ENCODE measurements at regions not wholly inside any gene's neighbourhood (a gene's known extent, or its start where the extent isn't known, plus 50 kb on each side); places are given as distances from the start of the nearest gene placed in this dataset.

DNA sequence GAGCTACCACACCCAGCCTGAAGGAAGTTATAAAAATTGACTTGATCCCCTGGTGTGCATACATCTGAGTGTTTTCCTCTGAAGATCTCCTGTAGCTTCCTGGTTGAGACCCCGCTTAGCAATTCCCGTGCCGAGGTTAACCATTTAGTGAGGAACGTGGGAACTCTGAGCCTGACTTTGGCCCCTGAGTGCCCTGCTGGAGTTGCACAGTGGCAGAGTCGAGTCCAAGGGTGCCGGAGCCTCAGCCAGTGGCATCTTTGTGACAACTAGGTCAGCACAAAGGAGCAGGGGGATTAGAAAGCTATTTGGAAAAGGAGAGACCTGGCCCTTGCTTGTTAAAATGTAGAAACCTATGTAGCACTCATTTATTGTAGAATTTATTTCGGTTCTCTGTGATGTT, 561.2 kb upstream of the SALL3 start:
- Histone ChIP-seq H3K4me1 (ENCODE audit: control insufficient read depth, insufficient read depth, low read length, unreplicated experiment) (no peaks in the 10 kb centered on the region), H3K79me2 (ENCODE audit: control insufficient read depth, insufficient read depth, low read length, unreplicated experiment) (no peaks in the 10 kb centered on the region), H2AFZ (ENCODE audit: low read length, unreplicated experiment) (no peak overlapping the region), H3K36me3 (ENCODE audit: insufficient read depth, low read length) (no peaks in the 10 kb centered on the region), H3K4me3 (ENCODE audit: low read depth, low read length) (no peak overlapping the region), H3K27me3 (ENCODE audit: insufficient read depth, low read length) (no peaks in the 10 kb centered on the region), H3K27ac (ENCODE audit: low read depth, low read length) (no peak overlapping the region)

DNA sequence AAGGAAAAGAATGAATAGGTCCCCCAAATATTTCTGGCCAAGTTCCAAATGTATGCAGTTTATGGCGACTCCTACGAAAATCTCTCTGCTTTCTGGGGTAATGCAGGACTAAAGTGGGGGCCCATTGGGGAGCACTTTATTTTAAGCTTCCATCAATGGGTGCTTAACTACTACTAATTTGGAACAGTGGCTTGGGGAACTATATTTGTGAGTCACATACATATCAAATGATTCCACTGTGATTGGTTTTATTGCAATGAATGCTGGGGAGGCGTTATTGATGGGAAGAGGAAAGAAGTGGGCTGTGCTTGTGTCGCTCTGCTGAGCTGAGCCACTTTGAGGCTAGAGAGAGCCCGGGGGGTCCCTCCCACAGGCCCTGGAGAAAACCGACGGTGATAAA, 560.4 kb upstream of the SALL3 start:
- Histone ChIP-seq H3K27ac (ENCODE audit: low read depth, low read length) (no peak overlapping the region), H3K27me3 (ENCODE audit: insufficient read depth, low read length) (no peaks in the 10 kb centered on the region), H3K4me3 (ENCODE audit: low read depth, low read length) (no peak overlapping the region), H3K4me1 (ENCODE audit: control insufficient read depth, insufficient read depth, low read length, unreplicated experiment) (no peaks in the 10 kb centered on the region), H3K79me2 (ENCODE audit: control insufficient read depth, insufficient read depth, low read length, unreplicated experiment) (no peaks in the 10 kb centered on the region), H2AFZ (ENCODE audit: low read length, unreplicated experiment) (no peak overlapping the region), H3K36me3 (ENCODE audit: insufficient read depth, low read length) (no peaks in the 10 kb centered on the region)

DNA sequence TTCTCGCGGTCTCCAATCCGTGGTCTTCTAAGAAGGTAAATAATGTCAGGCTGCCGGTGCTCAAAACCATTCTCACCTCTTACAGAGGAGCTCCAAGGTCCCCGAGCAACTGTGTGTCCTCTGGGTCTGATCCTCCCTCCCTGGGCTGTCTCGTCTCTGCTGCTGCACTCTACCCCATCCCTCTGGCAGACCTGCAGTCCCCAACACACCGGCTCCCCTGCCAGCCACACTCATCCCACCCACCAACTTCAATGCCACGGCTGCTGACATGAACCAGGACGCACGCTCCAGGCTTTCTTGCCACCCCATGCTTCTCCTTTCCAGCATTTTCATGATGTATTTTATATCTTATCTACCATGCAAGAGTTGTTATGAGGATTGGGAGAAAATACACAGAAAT, 559.5 kb upstream of the SALL3 start:
- H2AFZ ChIP-seq (ENCODE audit: low read length, unreplicated experiment), result no peak overlapping the region
- no peaks in the 10 kb centered on the region for H3K36me3 ChIP-seq (ENCODE audit: insufficient read depth, low read length)
- no peaks in the 10 kb centered on the region for H3K27me3 ChIP-seq (ENCODE audit: insufficient read depth, low read length)
- H3K4me1 ChIP-seq (ENCODE audit: control insufficient read depth, insufficient read depth, low read length, unreplicated experiment), result no peaks in the 10 kb centered on the region
- H3K79me2 ChIP-seq (ENCODE audit: control insufficient read depth, insufficient read depth, low read length, unreplicated experiment), result no peaks in the 10 kb centered on the region
- no peak overlapping the region for H3K4me3 ChIP-seq (ENCODE audit: low read depth, low read length)
- H3K27ac ChIP-seq (ENCODE audit: low read depth, low read length), result no peak overlapping the region

DNA sequence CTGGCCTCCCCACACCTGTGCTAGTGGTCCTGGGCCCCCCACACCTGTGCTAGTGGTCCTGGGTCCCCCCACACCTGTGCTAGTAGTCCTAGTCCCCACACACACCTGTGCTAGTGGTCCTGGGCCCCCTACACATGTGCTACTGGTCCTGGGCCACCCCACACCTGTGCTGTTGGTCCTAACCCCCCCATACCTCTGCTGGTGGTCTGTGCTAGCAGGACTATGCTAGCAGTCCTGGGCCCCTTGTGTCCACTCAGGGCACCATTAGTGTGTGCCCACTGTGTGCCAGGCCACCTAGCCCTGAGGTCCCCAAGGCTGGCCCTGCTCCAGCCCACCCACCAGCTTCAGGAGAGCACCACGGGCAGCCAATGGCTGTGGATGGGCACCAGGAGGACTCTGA, 558.2 kb upstream of the SALL3 start:
- no peak overlapping the region for H3K27ac ChIP-seq (ENCODE audit: low read depth, low read length)
- no peak overlapping the region for H3K4me3 ChIP-seq (ENCODE audit: low read depth, low read length)
- no peaks in the 10 kb centered on the region for H3K79me2 ChIP-seq (ENCODE audit: control insufficient read depth, insufficient read depth, low read length, unreplicated experiment)
- no peaks in the 10 kb centered on the region for H3K36me3 ChIP-seq (ENCODE audit: insufficient read depth, low read length)
- no peaks in the 10 kb centered on the region for H3K4me1 ChIP-seq (ENCODE audit: control insufficient read depth, insufficient read depth, low read length, unreplicated experiment)
- no peak overlapping the region for H2AFZ ChIP-seq (ENCODE audit: low read length, unreplicated experiment)
- no peaks in the 10 kb centered on the region for H3K27me3 ChIP-seq (ENCODE audit: insufficient read depth, low read length)

DNA sequence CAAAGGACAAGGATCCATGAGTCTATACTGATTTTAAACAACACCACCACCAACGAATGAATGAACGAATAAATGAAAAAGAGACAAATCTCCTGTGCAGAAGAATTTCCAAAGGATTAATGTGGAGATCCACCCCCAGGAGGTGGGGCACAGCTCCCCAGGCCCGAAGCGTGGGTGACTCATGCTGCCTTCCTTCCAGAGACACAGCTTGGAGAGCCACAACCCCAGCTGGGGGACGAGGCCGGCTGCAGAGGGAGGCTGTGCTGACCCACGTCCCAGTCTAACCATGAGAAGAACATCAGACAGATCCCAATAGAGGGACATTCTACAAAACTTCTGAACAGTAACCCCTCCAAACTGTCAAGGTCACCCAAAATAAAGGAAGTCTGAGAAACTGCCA, 557.3 kb upstream of the SALL3 start:
- no peak overlapping the region for H3K4me3 ChIP-seq (ENCODE audit: low read depth, low read length)
- no peaks in the 10 kb centered on the region for H3K4me1 ChIP-seq (ENCODE audit: control insufficient read depth, insufficient read depth, low read length, unreplicated experiment)
- H2AFZ ChIP-seq (ENCODE audit: low read length, unreplicated experiment), result no peak overlapping the region
- no peak overlapping the region for H3K27ac ChIP-seq (ENCODE audit: low read depth, low read length)
- no peaks in the 10 kb centered on the region for H3K36me3 ChIP-seq (ENCODE audit: insufficient read depth, low read length)
- H3K27me3 ChIP-seq (ENCODE audit: insufficient read depth, low read length), result no peaks in the 10 kb centered on the region
- no peaks in the 10 kb centered on the region for H3K79me2 ChIP-seq (ENCODE audit: control insufficient read depth, insufficient read depth, low read length, unreplicated experiment)

DNA sequence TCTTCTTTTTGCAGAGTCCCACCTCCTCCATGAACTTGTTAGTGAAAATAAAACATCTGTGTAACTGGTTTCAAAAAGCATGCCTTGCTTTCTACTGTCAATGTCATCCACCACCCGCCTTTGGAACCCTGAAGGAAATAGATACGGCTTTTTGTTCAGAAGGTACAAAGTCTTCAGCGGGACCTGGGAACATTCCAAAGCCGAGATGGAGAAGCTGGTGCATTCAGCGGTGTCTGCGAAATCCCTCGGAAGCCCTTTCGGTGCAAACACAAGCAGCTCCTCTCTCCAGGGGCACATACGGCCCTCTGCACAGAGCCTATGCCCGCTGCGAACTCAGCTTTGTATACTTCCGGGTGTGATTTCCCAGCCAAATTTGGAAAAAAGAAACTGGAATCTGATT, 555.8 kb upstream of the SALL3 start:
- Histone ChIP-seq H3K4me1 (ENCODE audit: control insufficient read depth, insufficient read depth, low read length, unreplicated experiment) (no peaks in the 10 kb centered on the region), H2AFZ (ENCODE audit: low read length, unreplicated experiment) (no peak overlapping the region), H3K36me3 (ENCODE audit: insufficient read depth, low read length) (no peaks in the 10 kb centered on the region), H3K27me3 (ENCODE audit: insufficient read depth, low read length) (no peaks in the 10 kb centered on the region), H3K79me2 (ENCODE audit: control insufficient read depth, insufficient read depth, low read length, unreplicated experiment) (no peaks in the 10 kb centered on the region), H3K4me3 (ENCODE audit: low read depth, low read length) (no peak overlapping the region), H3K27ac (ENCODE audit: low read depth, low read length) (no peak overlapping the region)

DNA sequence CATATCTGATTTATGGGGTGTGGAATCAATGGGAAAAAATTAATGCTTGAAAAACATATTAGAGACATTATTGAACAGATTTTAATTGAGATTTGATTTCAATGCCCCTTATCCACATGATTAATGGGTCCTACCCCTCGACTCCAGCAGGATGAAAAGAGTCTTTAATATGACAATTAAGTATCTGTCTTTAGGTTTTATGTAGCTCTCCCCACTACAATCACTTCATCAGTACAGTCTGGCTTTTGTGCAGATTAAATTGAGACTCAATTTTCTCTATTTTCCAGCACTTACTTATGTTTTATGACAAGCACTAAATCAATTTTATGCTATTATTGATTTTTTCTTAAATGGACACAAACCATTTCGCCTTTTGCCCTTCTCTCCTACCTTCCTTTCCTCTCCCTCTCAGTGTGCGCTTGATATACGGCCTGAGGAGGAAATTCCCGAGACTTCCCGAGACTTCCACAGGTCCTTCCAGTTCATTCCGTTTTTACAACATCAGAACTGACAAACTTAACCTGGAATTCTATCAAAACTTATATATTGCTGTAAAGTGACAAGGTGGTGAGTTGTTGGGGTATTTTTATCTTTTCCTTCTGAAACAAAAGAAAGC, 555.1 kb upstream of the SALL3 start:
- H3K27ac ChIP-seq (ENCODE audit: low read depth, low read length), result no peak overlapping the region
- H3K79me2 ChIP-seq (ENCODE audit: control insufficient read depth, insufficient read depth, low read length, unreplicated experiment), result no peaks in the 10 kb centered on the region
- H3K4me3 ChIP-seq (ENCODE audit: low read depth, low read length), result no peak overlapping the region
- H3K27me3 ChIP-seq (ENCODE audit: insufficient read depth, low read length), result no peaks in the 10 kb centered on the region
- no peak overlapping the region for H2AFZ ChIP-seq (ENCODE audit: low read length, unreplicated experiment)
- no peaks in the 10 kb centered on the region for H3K4me1 ChIP-seq (ENCODE audit: control insufficient read depth, insufficient read depth, low read length, unreplicated experiment)
- no peaks in the 10 kb centered on the region for H3K36me3 ChIP-seq (ENCODE audit: insufficient read depth, low read length)

DNA sequence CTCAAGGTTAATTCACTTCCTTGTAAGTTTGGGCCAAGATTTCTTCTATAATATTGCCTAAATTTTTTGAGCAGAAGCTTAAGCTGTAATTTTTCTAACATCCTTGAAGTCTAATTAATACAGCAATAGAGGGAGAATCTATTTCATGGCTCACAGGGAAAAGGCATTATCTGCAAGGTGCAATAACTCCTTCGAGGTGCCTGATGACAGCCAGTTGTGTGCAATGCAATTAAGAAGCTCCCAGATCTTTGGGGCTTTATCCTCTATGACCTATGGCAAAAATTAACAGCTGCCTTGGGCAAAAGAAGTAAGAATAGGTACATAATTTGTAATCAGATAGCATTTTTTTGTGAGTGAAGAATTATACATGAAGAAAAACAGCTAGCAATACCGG, 554.6 kb upstream of the SALL3 start:
- Histone ChIP-seq H2AFZ (ENCODE audit: low read length, unreplicated experiment) (no peak overlapping the region), H3K4me3 (ENCODE audit: low read depth, low read length) (no peak overlapping the region), H3K27me3 (ENCODE audit: insufficient read depth, low read length) (no peaks in the 10 kb centered on the region), H3K36me3 (ENCODE audit: insufficient read depth, low read length) (no peaks in the 10 kb centered on the region), H3K79me2 (ENCODE audit: control insufficient read depth, insufficient read depth, low read length, unreplicated experiment) (no peaks in the 10 kb centered on the region), H3K4me1 (ENCODE audit: control insufficient read depth, insufficient read depth, low read length, unreplicated experiment) (no peaks in the 10 kb centered on the region), H3K27ac (ENCODE audit: low read depth, low read length) (no peak overlapping the region)

DNA sequence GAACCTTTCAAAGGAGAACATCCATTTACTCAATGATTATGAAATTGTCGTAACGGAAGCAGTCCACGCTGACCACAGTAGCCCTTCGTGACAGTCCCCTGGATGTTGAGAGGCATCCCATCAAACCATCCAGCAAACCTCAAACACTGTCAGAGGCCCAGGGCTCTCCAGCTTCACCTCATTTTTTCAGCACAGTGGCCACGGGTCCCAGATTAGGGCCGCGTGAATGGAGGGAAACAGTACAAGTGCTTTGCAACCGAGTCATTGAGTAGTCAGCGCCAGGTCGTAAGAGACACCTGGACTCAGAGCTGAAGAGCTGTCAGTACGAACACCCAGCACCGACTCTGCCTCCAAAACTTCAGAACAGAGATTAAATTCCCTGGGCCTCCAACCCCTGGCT, 552.5 kb upstream of the SALL3 start:
- Histone ChIP-seq H3K27ac (ENCODE audit: low read depth, low read length) (no peak overlapping the region), H3K4me3 (ENCODE audit: low read depth, low read length) (no peak overlapping the region), H2AFZ (ENCODE audit: low read length, unreplicated experiment) (no peak overlapping the region), H3K79me2 (ENCODE audit: control insufficient read depth, insufficient read depth, low read length, unreplicated experiment) (no peaks in the 10 kb centered on the region), H3K27me3 (ENCODE audit: insufficient read depth, low read length) (no peaks in the 10 kb centered on the region), H3K4me1 (ENCODE audit: control insufficient read depth, insufficient read depth, low read length, unreplicated experiment) (no peaks in the 10 kb centered on the region), H3K36me3 (ENCODE audit: insufficient read depth, low read length) (no peaks in the 10 kb centered on the region)

DNA sequence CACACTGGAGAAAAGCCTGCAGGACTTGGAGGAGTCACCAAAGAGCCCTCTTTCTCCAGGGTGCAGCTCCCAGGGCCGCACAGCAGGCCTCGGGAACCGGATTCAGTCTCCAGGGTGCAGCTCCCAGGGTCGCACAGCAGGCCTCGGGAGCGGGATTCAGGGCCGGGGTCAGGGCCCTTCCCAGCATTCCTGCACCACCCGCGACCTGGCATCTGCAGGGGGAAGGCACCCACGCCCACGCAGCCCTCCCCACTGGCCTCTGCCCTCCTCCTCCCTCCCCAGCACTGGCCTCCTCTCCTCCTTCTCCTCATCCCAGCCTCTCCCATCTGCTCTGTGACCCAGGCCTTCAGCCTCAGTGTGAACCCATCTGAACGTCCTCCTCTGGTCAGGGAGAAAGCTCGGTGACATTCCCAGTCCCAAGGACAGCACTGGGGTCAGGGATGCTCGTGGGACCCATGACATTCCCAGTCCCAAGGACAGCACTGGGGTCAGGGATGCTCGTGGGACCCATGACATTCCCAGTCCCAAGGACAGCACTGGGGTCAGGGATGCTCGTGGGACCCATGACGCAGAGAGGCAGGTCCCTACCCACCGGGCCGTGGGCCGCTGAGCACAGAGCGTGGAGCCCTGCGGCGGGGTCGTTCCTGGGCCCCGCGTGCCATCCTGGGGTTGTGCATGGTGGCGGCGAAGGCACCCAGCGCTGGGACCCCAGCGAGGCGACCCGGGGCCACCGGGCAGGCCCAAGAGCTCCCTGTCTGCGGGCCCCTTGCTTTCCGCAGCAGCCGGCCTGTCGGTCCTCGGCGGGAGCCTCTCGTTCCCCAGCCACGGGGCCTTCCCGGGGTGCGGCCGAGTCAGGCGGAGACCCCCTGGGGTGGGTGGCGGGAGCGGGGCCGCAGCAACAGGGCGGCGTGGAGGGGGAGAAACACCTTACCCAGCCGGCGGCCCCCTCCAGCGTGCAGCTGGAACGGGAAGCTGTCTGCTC, 550.2 kb upstream of the SALL3 start:
- Histone ChIP-seq H3K79me2 (ENCODE audit: control insufficient read depth, insufficient read depth, low read length, unreplicated experiment) (no peaks in the 10 kb centered on the region), H3K27me3 (ENCODE audit: insufficient read depth, low read length) (no peaks in the 10 kb centered on the region), H3K36me3 (ENCODE audit: insufficient read depth, low read length) (no peaks in the 10 kb centered on the region), H3K4me3 (ENCODE audit: low read depth, low read length) (no peak overlapping the region), H3K27ac (ENCODE audit: low read depth, low read length) (no peak overlapping the region), H2AFZ (ENCODE audit: low read length, unreplicated experiment) (no peak overlapping the region), H3K4me1 (ENCODE audit: control insufficient read depth, insufficient read depth, low read length, unreplicated experiment) (no peaks in the 10 kb centered on the region)
